HEK293T (cell line): ENCODE measurements at regions not wholly inside any gene's neighbourhood (a gene's known extent, or its start where the extent isn't known, plus 50 kb on each side); places are given as distances from the start of the nearest gene placed in this dataset.
A peak's percentile ranks its signal among the peaks of the same experiment; 100 is the strongest.

Source experiments
- CTCF ChIA-PET: fragments of 350-600 bp; formaldehyde crosslinking; extraction: SDS; loops from one replicate; lab custom pipeline; 2021; ENCODE audit warnings: antibody characterized with exemption, inconsistent platforms; lab: Yijun Ruan, JAX
- POLR2A ChIA-PET: fragments of 350-600 bp; formaldehyde crosslinking; extraction: SDS; loops from one replicate; lab custom pipeline; 2020; ENCODE audit warnings: antibody characterized with exemption, inconsistent platforms; lab: Yijun Ruan, JAX
- DNase-seq: peaks from one replicate; pipeline ENCODE4 v3.0.0; 2012; ENCODE audit warnings: mixed read lengths; ENCODE audit errors: extremely low spot score
- ARNT ChIP-seq: fragments of 450-650 bp; IDR thresholded peaks from 2 replicates; pipeline ENCODE4 v1.6.1; 2017; ENCODE audit warnings: mild to moderate bottlenecking
- BHLHE40 ChIP-seq: fragments of 450-650 bp; IDR thresholded peaks from 2 replicates; pipeline ENCODE4 v1.6.1; 2016; ENCODE audit warnings: mild to moderate bottlenecking, moderate library complexity, borderline replicate concordance
- CTBP1 ChIP-seq: fragments of 450-650 bp; IDR thresholded peaks from 2 replicates; pipeline ENCODE4 v1.6.1; 2016; ENCODE audit warnings: borderline replicate concordance
- ELF4 ChIP-seq: fragments of 450-650 bp; IDR thresholded peaks from 2 replicates; pipeline ENCODE4 v1.6.1; 2017; ENCODE audit warnings: antibody characterized with exemption
- FOXA1 ChIP-seq: fragments of 450-650 bp; IDR thresholded peaks from 2 replicates; pipeline ENCODE4 v1.6.1; 2016; ENCODE audit warnings: mild to moderate bottlenecking
- FOXK2 ChIP-seq: fragments of 450-650 bp; IDR thresholded peaks from 2 replicates; pipeline ENCODE4 v1.6.1; 2016; ENCODE audit warnings: mild to moderate bottlenecking
- FOXM1 ChIP-seq: fragments of 450-650 bp; IDR thresholded peaks from 2 replicates; pipeline ENCODE4 v1.6.1; 2017; ENCODE audit warnings: mild to moderate bottlenecking, borderline replicate concordance
- HDGF ChIP-seq: fragments of 450-650 bp; IDR thresholded peaks from 2 replicates; pipeline ENCODE4 v1.6.1; 2017; ENCODE audit warnings: antibody characterized with exemption, borderline replicate concordance
- L3MBTL2 ChIP-seq: fragments of 450-650 bp; conservative IDR thresholded peaks from 2 replicates; pipeline ENCODE4 v1.6.1; 2016; ENCODE audit warnings: mild to moderate bottlenecking
- LEF1 ChIP-seq: fragments of 450-650 bp; IDR thresholded peaks from 2 replicates; pipeline ENCODE4 v1.6.1; 2017; ENCODE audit warnings: mild to moderate bottlenecking, borderline replicate concordance
- NFRKB ChIP-seq: fragments of 450-650 bp; IDR thresholded peaks from 2 replicates; pipeline ENCODE4 v1.6.1; 2016; ENCODE audit warnings: mild to moderate bottlenecking, moderate library complexity
- PKNOX1 ChIP-seq: fragments of 450-650 bp; IDR thresholded peaks from 2 replicates; pipeline ENCODE4 v1.6.1; 2016
- SP1 ChIP-seq: fragments of 450-650 bp; IDR thresholded peaks from 2 replicates; pipeline ENCODE4 v1.6.1; 2017
- SUZ12 ChIP-seq: fragments of 450-650 bp; IDR thresholded peaks from 2 replicates; pipeline ENCODE4 v1.6.1; 2016; ENCODE audit warnings: mild to moderate bottlenecking
- TARDBP ChIP-seq: fragments of 450-650 bp; IDR thresholded peaks from 2 replicates; pipeline ENCODE4 v1.6.1; 2016
- ZNF384 ChIP-seq: fragments of 450-650 bp; IDR thresholded peaks from 2 replicates; pipeline ENCODE4 v1.6.1; 2016

GRCh38 chrX:142149919-142150318 lies 55.2 kb downstream of the MAGEC2 start:
- TF ChIP-seq PKNOX1 = peak; percentile 63; the same call in 1 of the 2 replicates
- TF ChIP-seq LEF1 = no peak
- TF ChIP-seq FOXK2 = no peak
- TF ChIP-seq ELF4 = no peak
- ChIA-PET CTCF (no interaction called here), POLR2A (no interaction called here)
- DNase-seq = no peak

GRCh38 chrX:142134533-142134932 lies 70.6 kb downstream of the MAGEC2 start:
- TF ChIP-seq SUZ12 (no peak), FOXA1 (no peak), SP1 (no peak), FOXK2 (no peak), ZNF384 (no peak), BHLHE40 (no peak), HDGF (no peak), L3MBTL2 (no peak), PKNOX1 (no peak), LEF1 (no peak), ARNT (no peak)
- DNase-seq = no peak
- ChIA-PET CTCF (no interaction called here), POLR2A (no interaction called here)

GRCh38 chrX:142096253-142096652 lies 108.8 kb downstream of the MAGEC2 start:
- CTCF ChIA-PET = no interaction called here
- DNase-seq = no peak
- POLR2A ChIA-PET = no interaction called here
- TF ChIP-seq CTBP1 (no peak), LEF1 (no peak), SUZ12 (no peak), FOXA1 (no peak), BHLHE40 (no peak), HDGF (no peak)

- no peak for DNase-seq
- TF ChIP-seq ARNT (no peak), SUZ12 (no peak), FOXM1 (no peak), NFRKB (no peak), FOXA1 (no peak), HDGF (no peak), ELF4 (no peak), ZNF384 (no peak), FOXK2 (no peak), PKNOX1 (no peak)
- CTCF ChIA-PET = no interaction called here
- POLR2A ChIA-PET = no interaction called here
Observed at GRCh38 chrX:142095651-142096245, 109.3 kb downstream of the MAGEC2 start.

GRCh38 chrX:142089193-142089592 lies 115.9 kb downstream of the MAGEC2 start:
- ChIA-PET POLR2A (no interaction called here), CTCF (interaction anchor here (0.9 kb wide), 1 partner anchor 18 kb away, joined by 3 read pairs; no protein-coding TSS in a partner anchor)
- peak; percentile 10 for DNase-seq
- no peak for TF ChIP-seq PKNOX1
- TF ChIP-seq HDGF = no peak
- TF ChIP-seq TARDBP = no peak
- no peak for TF ChIP-seq SP1
- no peak for TF ChIP-seq LEF1
- no peak for TF ChIP-seq ARNT
- TF ChIP-seq L3MBTL2 = no peak
- TF ChIP-seq FOXK2 = no peak
- no peak for TF ChIP-seq ZNF384

GRCh38 chrX:142084611-142085010 lies 120.5 kb downstream of the MAGEC2 start:
- no peak for DNase-seq
- POLR2A ChIA-PET = no interaction called here
- CTCF ChIA-PET = no interaction called here
- TF ChIP-seq ELF4 = no peak
- TF ChIP-seq PKNOX1 = no peak
- TF ChIP-seq FOXK2 = no peak
- no peak for TF ChIP-seq TARDBP
- no peak for TF ChIP-seq ARNT
